HG03378 (cell line): ENCODE measurements at regions not wholly inside any gene's neighbourhood (a gene's known extent, or its start where the extent isn't known, plus 50 kb on each side); places are given as distances from the start of the nearest gene placed in this dataset.
"Not testable (repeated sequence)": the region's sequence is repeated elsewhere in the genome, so short reads cannot be mapped to it uniquely, and the experiment has no call there.

ENCODE experiments used
- ATAC-seq: cut with Tn5 transposase; IDR thresholded peaks from one replicate; pipeline ENCODE4 v1.9.1; 2021; ENCODE audit warnings: mild to moderate bottlenecking, moderate library complexity; ENCODE audit not compliant: unreplicated experiment

DNA sequence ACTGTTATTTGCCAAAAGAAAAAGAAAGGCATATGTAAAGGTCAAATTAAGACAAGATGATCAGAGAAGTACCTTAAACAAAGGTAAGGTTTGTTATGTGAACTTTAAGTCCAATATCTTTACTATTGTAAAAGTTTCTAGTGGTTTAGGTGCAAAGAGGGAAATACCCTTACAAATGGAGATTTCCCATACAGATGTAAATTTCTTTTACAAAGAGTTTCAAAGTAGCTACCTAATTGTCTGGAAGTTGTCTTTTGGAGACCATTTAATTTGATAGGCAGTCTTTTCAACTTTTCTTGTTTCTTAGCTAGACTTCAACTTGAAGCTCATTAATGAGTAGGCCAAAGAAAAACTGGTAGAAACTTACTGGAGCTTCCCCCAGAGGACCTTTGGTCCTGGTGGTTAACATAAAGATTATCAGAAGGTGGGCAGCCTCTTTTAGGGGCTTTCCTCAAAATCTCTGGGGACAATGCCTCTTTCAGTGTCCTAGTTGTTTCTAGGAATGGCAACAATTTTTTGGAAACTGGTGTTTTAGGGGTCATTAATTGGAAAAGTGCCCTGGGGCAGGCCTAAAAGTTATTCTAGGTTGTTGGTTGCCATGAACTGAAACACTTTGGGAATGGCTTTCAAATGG lies 297.3 kb downstream of the GUCY2F start:
- ATAC-seq: no peak

DNA sequence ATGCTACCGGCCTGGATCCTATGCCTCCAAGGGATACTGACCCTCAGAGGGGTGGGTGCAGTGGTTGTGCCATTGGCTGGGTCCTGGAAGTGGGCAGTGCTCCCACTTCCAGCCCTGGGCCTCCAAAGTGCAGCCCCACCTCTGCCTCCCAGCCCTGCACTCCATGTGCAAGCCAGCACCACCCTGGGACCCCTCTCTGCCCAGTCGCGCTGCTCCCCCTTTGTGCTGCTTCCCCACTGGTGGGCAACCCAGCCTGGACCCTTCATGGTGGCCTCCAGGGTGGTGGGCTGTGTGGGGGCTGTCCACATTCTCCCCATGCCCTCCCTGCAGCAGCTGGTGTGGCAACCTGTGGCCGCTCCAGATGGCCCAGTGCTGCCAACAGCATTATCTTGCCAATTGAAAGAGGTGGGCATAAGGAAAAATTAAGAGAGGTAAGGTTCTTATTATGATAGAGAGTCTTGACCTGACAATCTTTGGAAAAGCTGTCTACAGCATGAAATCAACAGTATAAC lies 309.7 kb downstream of the GUCY2F start:
- no peak for ATAC-seq

DNA sequence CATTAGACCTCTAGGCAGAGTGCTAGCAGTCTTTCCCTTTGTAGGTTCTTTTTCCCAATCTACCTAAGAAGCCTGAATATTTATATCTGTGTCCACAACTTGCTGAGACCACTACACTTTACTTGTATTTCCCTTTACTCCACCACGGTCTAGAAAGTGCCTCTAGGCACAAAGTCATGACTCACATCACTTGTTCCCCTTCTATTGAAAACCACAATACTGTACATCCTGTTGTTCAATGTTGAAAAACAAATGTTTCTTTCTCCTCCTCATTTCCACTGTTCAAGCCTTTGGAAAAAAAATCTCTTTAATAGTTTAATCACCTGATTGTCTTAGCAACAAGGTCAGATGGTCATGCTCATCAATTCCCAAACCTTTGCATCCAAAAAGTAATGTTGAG lies 326.7 kb downstream of the GUCY2F start:
- no peak for ATAC-seq

DNA sequence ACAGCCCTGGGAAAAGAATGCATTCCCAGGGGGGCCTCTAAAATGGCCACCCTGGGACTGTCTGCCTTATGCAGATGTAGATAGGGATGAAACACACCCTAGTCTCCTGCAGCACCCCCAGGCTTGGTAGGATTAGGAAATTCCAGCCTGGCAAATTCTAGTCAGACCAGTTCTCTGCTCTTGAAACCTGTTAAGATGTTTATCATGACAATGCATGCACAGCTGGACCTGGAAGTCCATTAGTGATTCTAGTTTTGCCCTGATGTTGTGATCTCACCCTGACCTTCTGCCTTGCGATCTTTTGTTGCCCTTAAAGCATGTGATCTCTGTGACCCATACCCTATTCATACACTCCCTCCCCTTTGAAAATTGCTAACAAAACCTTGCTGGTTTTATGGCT lies 337.7 kb downstream of the GUCY2F start:
- not testable (repeated sequence) for ATAC-seq

DNA sequence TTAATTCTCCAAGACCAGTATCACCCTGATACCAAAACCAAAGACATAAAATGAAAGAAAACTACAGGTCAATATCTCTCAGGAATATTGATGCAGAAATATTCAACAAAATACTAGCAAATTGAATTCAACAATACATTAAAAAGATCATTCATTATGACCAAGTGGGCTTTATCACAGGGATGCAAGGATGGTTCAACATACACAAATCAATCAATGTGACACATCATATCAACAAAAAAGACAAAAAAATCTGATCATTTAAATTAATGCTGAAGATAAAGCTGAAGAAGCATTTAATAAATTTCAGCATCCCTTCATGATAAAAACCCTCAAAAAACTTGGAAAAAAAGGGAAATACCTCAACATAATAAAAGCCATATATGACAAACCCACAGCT lies 341.4 kb downstream of the GUCY2F start:
- ATAC-seq: no peak

DNA sequence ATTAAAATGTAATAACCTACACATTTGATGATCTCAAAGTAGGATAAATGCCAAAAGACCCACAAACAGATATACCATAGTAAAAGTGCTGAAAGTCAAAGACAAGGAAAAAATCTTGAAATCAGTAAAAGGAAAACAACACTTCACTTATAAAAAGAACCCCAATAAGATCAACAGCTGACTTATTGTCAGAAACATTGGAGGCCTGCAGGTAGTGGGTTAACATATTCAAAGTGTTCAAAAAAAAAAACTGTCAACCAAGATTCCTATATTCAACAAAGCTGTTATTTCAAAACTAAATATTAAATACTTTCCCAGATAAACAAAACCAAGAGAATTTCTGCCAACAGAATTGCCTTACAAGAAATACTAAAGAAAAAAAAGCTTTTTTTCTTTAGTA lies 347.1 kb downstream of the GUCY2F start:
- no peak for ATAC-seq

DNA sequence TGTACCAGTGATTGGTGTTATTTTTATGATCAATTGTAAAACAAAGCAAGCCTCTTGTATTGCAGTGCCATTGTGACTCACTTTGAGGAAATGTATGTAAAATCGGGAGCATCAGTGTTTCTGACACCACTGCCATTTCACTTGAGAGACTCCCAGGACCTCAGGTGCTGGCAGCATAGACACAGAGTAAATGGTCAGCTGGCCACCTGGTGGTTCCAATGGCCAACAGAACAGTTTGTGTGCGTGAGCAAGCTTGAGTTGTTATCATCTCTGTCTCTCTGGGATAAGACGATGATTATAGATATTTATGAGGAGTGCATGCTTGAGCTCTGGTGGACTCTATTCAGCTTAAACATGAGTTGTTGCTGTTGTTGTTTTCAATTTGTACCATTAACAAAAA lies 356.6 kb downstream of the GUCY2F start:
- no peak for ATAC-seq

DNA sequence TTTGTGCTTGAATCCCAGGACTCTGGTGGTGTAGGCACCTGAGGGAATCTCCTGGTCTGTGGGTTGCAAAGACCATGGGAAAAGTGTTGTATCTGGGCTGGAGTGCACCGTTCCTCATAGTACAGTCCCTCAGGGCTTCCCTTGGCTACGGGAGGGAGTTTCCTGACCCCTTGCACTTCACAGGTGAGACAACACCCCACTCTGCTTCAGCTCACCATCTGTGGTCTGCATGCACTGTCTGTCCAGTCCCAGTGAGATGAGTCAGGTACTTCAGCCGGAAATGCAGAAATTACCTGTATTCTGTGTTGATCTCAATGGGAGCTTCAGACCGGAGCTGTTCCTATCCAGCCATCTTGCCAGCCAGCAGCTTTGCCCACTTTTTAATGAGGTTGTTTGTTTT lies 353.0 kb upstream of the IRS4 start:
- ATAC-seq: no peak

DNA sequence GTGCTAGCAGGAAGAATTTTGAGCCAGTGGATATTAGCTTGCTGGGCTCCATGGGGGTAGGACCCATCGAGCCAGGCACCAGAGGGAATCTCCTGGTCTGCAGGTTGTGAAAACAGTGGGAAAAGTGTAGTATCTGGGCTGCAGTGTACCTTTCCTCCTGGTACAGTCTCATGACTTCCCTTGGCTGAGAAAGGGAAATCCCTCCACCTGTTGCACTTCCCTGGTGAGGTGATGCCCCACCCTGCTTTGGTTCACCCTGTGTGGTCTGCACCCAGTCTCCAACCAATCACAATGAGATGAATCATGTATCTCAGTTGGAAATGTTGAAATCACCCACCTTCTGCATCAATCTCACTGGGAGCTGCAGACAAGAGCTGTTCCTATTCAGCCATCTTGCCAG lies 341.4 kb upstream of the IRS4 start:
- no peak for ATAC-seq

DNA sequence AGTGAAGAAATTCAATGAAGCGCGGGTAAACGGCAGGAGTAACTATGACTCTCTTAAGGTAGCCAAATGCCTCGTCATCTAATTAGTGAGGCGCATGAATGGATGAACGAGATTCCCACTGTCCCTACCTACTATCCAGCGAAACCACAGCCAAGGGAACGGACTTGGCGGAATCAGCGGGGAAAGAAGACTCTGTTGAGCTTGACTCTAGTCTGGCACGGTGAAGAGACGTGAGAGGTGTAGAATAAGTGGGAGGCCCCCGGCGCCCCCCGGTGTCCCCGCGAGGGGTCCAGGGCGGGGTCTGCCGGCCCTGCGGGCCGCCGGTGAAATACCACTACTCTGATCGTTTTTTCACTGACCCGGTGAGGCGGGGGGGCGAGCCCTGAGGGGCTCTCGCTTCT lies 317.8 kb upstream of the IRS4 start:
- not testable (repeated sequence) for ATAC-seq

DNA sequence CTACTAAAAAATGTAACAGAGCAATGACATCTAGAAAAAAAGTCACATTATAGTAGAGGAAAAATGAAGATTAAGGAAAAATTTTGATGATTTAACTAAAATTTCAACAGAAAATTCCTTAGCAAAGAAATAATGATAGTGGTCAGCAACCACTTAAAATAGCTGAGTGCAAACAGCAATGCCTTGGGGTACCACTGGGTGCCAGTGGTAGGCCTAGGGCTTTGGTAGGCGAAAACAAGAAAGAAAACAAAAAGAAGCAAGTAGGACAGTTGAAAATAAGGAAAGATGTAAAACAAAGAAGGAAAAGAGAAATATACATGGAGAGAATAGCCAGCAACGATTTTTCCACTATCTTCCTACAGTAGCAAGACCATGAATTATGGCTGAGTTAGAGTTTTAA lies 313.5 kb upstream of the IRS4 start:
- ATAC-seq: no peak

DNA sequence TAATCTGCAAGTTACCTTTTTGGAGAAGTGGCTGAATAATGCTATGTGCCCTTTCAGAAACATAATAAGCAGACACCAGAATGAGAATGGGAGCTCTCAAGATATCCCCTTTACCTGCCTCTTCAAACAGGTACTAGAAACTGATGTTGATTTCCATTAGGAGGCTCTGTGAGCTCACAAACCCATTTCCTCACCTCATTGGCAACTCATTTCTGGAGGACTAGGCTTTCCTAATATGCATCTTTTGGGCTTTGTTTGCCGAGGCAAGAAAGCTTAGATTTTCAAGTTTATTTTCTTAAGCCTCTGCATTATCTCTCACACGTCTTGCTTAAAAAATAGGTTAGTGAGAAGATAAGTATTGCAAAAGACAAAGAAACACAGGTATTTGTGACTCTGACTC lies 313.1 kb upstream of the IRS4 start:
- ATAC-seq: no peak

DNA sequence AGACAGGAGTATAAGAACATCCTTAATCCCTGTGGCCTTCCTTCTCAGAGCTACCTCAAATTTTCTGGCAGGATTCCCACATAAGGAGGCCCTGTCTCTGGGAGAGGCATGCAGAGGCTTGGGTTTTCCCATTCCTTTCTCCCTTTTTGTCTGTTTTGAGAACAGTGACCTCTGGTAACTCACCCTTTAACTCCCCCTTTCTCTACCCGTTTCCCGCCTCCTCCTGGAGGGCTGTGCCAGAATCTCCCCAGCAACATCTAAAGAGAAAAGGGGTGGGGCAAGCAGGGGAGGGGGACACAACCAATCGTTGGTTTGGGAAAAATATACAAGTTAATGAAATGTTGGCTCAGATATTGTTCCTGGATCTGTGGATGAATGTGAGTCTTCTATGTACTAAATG lies 303.7 kb upstream of the IRS4 start:
- no peak for ATAC-seq

DNA sequence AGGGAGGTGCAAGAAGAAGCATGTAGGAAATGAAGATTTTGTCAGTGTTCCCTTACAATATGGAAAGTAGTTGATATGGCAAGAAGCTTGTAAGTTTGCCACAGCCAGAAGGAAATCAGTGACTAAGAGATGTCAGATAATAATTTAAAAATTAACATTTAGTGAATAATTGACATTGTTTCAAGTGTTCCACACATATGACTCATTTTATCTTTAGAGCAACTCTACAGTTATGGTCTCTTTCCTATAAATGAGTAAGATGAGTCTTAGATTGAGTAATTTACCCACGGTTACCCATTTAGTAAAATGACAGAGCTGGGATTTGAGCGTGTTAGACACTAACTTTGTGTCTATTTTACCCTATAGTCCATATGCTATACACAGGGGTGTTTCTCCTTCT lies 300.3 kb upstream of the IRS4 start:
- peak; percentile 93 for ATAC-seq

DNA sequence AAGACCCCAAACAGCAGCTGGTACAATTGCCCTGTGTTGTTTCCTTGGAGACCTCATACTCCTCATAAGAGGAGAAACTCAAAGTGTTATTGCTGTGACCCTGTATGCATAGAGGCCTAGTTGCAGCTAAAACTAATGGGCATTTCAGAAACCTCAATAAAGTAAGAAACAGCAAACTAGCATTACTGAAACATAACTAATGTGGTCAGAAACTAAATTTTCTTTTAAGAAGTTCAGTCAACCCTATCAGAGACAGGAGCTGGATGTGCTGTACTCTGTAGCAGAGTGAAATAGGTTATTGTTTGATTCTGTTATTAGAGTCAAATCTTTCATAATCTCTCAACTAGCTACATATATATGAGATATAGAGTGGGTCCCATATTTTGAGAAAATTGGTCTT lies 257.5 kb upstream of the IRS4 start:
- ATAC-seq: no peak

DNA sequence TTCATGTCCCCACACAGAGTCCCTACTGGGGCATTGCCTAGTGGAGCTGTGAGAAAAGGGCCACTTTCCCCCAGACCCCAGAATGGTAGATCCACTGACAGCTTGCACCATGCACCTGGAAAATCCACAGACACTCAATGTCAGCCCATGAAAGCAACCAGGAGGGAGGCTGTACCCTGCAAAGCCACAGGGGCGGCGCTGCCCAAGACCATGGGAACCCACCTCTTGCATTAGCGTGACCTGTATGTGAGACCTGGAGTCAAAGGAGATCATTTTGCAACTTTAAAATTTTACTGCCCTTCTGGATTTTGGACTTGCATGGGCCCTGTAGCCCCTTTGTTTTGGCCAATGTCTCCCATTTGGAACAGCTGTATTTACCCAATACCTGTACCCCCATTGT lies 236.5 kb upstream of the IRS4 start:
- ATAC-seq: not testable (repeated sequence)

DNA sequence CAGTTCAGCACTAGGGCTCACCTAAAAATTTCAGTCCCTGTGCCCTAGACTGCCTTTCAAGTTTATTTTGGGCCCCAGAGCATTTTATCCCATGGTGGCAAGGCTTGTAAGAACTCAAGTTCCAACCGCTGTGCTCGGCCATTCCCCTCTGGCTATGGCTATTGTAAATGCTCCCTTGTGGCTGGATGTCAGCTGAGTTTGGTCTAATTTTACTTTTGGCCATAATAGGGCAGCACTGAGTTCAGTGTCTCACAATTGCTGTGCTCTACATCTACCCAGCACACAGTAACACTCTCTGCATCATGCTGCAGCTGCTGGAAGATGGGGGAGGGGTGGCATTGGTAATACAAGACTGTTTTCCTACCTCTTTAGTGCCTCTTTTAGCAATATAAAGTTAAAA lies 210.8 kb upstream of the IRS4 start:
- ATAC-seq: no peak

DNA sequence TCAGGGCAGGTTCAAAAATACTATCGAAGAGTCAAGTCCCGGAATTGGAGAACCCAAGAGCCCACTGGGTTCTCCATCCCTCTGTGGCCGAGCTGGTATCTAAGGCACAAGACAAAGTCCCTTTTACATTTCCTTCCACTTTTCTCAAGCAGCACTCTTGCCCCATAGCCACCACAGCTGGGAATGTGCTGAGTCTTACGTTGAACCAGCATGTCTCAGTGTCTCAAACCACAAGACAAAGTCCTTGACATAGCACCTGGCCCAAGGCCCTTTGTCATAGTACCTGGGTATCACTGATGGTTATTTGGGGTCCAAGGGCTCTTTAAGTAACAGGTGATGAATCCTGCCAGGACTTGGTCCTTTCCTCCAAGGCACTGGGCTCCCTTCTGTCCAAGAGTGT lies 210.2 kb upstream of the IRS4 start:
- ATAC-seq: no peak

DNA sequence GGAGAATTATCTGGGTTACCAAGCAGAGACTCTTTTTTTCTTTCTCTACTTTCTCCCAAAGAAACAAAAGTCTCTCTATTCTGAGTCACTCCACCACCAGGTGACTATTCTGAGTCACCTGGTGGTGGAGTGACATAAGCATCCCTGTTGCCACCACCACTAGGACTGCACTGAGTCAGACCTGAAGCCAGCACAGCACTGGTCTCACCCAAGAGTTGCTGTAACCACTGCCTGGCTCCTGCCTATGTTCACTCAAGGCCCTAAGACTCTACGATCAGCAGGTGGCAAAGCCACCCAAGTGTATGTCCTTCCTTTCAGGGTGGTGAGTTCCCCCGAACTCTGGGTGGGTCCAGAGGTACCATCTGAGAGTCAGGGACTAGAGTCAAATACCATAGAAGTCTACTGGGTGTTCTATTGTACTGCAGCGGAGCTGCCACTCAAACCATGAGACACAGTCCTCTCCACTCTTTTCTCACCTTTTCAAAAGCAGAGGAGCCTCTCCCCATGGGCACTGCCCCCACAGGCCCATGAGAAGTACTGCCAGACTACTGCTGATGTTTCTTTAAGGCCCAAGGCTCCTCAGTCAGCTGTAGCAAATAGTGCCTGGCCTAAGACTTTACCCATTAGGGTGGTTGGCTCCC lies 209.6 kb upstream of the IRS4 start:
- no peak for ATAC-seq

DNA sequence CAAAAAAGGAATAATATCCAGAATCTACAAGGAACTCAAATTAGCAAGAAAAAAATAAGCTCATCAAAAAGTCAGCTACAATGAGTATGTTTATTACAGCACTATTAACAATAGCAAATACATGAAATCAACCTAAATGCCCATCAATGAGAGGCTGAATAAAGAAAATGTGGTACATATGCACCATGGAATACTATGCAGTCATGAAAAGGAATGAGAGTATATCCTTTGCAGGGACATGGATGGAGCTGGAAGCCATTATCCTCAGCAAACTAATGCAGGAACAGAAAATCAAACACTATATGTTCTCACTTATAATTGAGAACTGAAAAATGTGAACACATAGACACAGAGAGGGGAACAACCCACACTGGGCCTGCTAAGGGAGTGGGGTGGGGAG lies 178.4 kb upstream of the IRS4 start:
- ATAC-seq: no peak

DNA sequence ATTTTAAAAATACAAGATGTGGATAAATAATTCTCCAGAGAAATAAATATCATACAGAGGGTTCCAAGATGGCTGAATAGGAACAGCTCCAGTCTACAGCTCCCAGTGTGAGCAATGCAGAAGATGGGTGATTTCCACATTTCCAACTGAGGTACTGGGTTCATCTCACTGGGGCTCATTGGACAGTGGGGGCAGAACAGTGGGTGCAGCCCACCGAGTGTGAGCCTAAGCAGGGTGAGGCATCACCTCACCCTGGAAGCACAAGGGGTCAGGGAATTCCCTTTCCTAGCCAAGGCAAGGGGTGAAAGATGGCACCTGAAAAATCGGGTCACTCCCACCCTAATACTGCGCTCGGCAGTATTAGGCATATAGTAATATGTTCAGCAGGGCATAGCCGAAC lies 167.5 kb upstream of the IRS4 start:
- ATAC-seq: not testable (repeated sequence)

DNA sequence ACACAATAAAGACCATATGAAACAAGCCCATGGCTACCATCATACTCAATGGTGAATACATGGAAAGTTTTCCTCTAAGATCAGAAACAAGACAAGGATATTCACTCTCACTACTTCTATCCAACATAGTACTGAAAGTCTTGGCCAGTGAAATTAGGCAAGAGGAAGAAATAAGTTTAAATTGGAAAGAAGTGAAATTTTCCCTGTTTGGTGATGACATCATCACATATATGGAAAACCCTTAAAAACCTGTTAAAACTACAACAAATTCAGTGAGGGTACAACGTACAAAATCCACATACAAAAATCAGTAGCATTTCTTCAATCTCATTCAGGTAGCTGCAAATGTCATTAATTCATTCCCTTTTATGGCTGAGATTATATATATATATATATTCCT lies 164.0 kb upstream of the IRS4 start:
- ATAC-seq: no peak

DNA sequence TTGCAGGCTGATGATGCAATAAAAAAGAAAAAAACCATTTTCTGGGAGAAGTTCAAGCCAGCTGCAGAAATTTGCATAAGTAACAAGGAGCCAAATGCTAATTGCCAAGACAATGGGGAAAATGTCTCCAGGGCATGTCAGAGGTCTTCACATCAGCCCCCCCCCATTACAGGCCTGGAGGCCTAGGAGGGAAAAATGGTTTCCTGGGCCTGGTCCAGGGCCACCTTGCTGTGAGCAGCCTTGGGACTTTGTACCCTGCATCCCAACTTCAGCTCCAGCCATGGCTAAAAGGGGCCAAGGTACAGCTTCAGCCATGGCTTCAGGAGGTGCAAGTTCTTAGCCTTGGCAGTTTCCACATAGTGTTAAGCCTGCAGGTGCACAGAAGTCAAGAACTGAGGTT lies 160.0 kb upstream of the IRS4 start:
- not testable (repeated sequence) for ATAC-seq
